ENCODE measurements at regions not wholly inside any gene's neighbourhood (a gene's known extent, or its start where the extent isn't known, plus 50 kb on each side); places are given as distances from the start of the nearest gene placed in this dataset.
"Not testable (repeated sequence)": the region's sequence is repeated elsewhere in the genome, so short reads cannot be mapped to it uniquely, and the experiment has no call there.

- TF ChIP-seq, protein P1, sequence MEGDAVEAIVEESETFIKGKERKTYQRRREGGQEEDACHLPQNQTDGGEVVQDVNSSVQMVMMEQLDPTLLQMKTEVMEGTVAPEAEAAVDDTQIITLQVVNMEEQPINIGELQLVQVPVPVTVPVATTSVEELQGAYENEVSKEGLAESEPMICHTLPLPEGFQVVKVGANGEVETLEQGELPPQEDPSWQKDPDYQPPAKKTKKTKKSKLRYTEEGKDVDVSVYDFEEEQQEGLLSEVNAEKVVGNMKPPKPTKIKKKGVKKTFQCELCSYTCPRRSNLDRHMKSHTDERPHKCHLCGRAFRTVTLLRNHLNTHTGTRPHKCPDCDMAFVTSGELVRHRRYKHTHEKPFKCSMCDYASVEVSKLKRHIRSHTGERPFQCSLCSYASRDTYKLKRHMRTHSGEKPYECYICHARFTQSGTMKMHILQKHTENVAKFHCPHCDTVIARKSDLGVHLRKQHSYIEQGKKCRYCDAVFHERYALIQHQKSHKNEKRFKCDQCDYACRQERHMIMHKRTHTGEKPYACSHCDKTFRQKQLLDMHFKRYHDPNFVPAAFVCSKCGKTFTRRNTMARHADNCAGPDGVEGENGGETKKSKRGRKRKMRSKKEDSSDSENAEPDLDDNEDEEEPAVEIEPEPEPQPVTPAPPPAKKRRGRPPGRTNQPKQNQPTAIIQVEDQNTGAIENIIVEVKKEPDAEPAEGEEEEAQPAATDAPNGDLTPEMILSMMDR (IDR thresholded peaks at IDR 0.05): no peak
- Mint-ChIP-seq H3K27me3 (ENCODE audit: low read depth, poor library complexity) (no peaks in the 10 kb centered on the region), H3K4me3 (no peak overlapping the region), H3K27ac (no peak overlapping the region), H3K4me1 (no peaks in the 10 kb centered on the region), H3K9me3 (peaks cover 3% of the 10 kb centered on the region), H3K36me3 (ENCODE audit: low read depth) (no peaks in the 10 kb centered on the region)
- DNase-seq: no peak
These were observed 111.8 kb upstream of the SLC35F1 start for GRCh38 chr6:117795234-117795633.

- H3K9me3 Mint-ChIP-seq; DNase-seq; H3K27ac Mint-ChIP-seq; H3K36me3 Mint-ChIP-seq (ENCODE audit: low read depth); H3K27me3 Mint-ChIP-seq (ENCODE audit: low read depth, poor library complexity); H3K4me1 Mint-ChIP-seq; H3K4me3 Mint-ChIP-seq: not testable (repeated sequence)
These were observed 108.2 kb upstream of the SLC35F1 start for GRCh38 chr6:117798819-117799218.

DNA sequence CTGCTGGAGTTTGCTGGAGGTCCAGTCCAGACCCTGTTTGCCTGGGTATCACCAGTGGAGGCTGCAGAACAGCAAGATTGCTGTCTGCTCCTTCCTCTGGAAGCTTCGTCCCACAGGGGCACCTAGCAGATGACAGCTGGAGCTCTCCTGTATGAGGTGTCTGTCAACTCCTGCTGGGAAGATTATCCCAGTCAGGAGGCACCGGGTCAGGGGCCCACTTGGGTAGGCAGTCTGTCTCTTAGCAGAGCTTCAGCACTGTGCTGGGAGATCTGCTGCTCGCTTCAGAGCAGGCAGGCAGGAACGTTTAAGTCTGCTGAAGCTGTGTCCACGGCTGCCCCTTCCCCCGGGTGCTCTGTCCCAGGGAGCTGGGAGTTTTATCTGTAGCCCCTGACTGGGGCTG, 96.8 kb upstream of the SLC35F1 start:
- no peaks in the 10 kb centered on the region for H3K36me3 Mint-ChIP-seq (ENCODE audit: low read depth)
- H3K27me3 Mint-ChIP-seq (ENCODE audit: low read depth, poor library complexity): peaks cover 11% of the 10 kb centered on the region
- TF ChIP-seq, protein P1 (IDR thresholded peaks at IDR 0.05): no peak
- no peak overlapping the region for H3K4me3 Mint-ChIP-seq
- no peak overlapping the region for H3K27ac Mint-ChIP-seq
- H3K9me3 Mint-ChIP-seq: peaks cover 16% of the 10 kb centered on the region
- DNase-seq: no peak
- no peaks in the 10 kb centered on the region for H3K4me1 Mint-ChIP-seq

DNA sequence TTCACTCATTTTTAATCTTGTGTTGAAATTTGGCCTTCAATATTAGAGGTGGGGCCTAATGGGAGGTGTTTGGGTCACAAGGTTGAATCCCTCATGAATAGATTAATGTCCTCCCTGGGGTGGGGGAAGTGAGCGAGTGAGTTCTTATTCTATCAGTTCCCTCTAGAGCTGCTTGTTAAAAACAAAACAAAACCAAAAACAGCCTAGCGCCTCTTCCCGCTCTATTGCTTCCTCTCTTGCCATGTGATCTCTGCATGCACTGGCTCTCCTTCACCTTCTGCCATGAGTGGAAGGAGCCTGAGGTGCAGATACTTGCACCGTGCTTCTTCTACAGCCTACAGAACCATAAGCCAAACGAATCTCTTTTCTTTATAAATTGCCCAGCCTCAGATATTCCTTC, 89.6 kb upstream of the SLC35F1 start:
- H3K27ac Mint-ChIP-seq: no peak overlapping the region
- TF ChIP-seq, protein P1 (IDR thresholded peaks at IDR 0.05): no peak

DNA sequence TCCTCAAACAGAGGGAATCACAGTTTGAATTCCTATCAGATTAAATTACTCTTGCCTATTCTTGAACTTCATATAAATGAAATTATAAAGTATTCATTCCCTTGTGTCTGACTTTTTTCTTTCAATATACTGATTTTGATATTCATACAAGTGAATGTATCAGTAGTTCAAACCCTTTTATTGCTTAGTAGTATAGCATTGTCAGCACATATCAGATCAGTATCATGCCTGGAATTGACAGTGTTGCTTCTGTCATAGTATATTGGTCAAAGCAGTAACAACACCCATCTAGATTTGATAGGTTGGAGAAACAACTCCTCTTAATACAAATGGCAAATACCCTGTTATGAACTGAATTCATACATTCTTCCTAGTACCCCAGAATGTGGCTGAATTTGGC, 89.1 kb upstream of the SLC35F1 start:
- Mint-ChIP-seq H3K4me1 (no peaks in the 10 kb centered on the region), H3K27me3 (ENCODE audit: low read depth, poor library complexity) (peaks cover 4% of the 10 kb centered on the region), H3K27ac (no peak overlapping the region), H3K36me3 (ENCODE audit: low read depth) (no peaks in the 10 kb centered on the region), H3K9me3 (peaks cover 9% of the 10 kb centered on the region), H3K4me3 (no peak overlapping the region)
- TF ChIP-seq, protein P1 (IDR thresholded peaks at IDR 0.05): no peak
- no peak for DNase-seq

More for the DNA sequence above, 89.6 kb upstream of the SLC35F1 start:
- no peak for DNase-seq
- H3K27me3 Mint-ChIP-seq (ENCODE audit: low read depth, poor library complexity): peaks cover 4% of the 10 kb centered on the region
- H3K4me1 Mint-ChIP-seq: no peaks in the 10 kb centered on the region
- H3K9me3 Mint-ChIP-seq: peaks cover 9% of the 10 kb centered on the region
- no peaks in the 10 kb centered on the region for H3K36me3 Mint-ChIP-seq (ENCODE audit: low read depth)
- no peak overlapping the region for H3K4me3 Mint-ChIP-seq

DNA sequence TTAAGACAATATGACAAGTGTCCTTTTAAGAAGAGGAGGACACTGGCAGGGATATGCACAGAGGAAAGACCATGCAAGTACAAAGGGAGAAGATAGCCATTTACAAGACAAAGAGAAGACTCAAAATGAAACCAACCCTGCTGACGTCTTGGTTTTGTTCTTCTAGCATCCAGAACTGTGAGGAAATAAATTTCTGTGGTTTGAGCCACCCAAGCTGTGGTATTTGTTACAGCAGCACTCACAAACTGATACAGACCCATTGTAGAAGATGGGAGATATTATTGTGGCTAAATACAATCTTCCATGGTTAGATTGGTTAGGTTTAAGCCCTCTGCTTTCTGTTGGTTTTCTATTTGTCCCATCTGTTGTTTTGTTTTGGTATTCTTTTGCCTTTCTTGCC, 88.6 kb upstream of the SLC35F1 start:
- DNase-seq: no peak

More for the DNA sequence above, 88.6 kb upstream of the SLC35F1 start:
- Mint-ChIP-seq H3K9me3 (peaks cover 9% of the 10 kb centered on the region), H3K27me3 (ENCODE audit: low read depth, poor library complexity) (peaks cover 4% of the 10 kb centered on the region), H3K36me3 (ENCODE audit: low read depth) (no peaks in the 10 kb centered on the region), H3K4me1 (no peaks in the 10 kb centered on the region), H3K27ac (no peak overlapping the region), H3K4me3 (no peak overlapping the region)
- TF ChIP-seq, protein P1 (IDR thresholded peaks at IDR 0.05): no peak
